ENCODE measurements at regions not wholly inside any gene's neighbourhood (a gene's known extent, or its start where the extent isn't known, plus 50 kb on each side); places are given as distances from the start of the nearest gene placed in this dataset.
"Not testable (repeated sequence)": the region's sequence is repeated elsewhere in the genome, so short reads cannot be mapped to it uniquely, and the experiment has no call there.

DNA sequence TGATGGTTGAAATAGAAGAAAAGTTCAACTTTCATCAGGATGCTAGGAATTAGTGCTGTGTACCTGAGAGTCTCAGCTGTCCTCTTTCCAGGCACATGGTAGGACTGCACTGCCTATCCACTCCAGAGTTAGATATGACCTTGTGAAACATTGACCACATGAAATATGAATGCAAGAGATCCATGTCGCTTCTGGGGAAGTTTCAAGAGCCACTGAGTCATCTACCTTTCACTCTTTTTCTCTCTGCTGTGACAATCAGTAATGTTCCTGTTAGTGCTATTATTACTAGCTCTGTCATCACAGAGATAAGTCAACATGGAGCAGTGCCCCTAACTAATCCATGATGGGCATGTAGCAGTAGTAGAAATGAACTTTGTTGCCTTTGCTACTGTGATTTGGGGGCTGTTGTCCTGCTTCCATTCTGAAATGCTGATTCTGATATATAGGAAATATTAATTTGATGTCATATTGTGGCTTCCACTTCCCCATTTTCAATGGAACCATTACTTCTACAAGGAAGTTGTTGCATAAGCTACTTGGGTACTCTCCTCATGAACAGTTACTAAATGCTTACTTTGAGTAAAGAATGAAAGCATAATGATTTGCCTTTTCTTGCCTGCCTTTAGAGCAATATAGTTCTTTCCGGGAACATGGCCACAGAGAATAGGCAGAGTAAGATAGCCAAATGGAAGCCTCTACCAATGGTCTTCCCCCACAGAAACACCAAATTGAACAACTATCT is 192.8 kb upstream of the ZNF521 start:
- ATAC-seq (ENCODE audit: low FRiP score) = no peak
- TF ChIP-seq, protein P1, sequence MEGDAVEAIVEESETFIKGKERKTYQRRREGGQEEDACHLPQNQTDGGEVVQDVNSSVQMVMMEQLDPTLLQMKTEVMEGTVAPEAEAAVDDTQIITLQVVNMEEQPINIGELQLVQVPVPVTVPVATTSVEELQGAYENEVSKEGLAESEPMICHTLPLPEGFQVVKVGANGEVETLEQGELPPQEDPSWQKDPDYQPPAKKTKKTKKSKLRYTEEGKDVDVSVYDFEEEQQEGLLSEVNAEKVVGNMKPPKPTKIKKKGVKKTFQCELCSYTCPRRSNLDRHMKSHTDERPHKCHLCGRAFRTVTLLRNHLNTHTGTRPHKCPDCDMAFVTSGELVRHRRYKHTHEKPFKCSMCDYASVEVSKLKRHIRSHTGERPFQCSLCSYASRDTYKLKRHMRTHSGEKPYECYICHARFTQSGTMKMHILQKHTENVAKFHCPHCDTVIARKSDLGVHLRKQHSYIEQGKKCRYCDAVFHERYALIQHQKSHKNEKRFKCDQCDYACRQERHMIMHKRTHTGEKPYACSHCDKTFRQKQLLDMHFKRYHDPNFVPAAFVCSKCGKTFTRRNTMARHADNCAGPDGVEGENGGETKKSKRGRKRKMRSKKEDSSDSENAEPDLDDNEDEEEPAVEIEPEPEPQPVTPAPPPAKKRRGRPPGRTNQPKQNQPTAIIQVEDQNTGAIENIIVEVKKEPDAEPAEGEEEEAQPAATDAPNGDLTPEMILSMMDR (IDR thresholded peaks at IDR 0.05) = no peak

DNA sequence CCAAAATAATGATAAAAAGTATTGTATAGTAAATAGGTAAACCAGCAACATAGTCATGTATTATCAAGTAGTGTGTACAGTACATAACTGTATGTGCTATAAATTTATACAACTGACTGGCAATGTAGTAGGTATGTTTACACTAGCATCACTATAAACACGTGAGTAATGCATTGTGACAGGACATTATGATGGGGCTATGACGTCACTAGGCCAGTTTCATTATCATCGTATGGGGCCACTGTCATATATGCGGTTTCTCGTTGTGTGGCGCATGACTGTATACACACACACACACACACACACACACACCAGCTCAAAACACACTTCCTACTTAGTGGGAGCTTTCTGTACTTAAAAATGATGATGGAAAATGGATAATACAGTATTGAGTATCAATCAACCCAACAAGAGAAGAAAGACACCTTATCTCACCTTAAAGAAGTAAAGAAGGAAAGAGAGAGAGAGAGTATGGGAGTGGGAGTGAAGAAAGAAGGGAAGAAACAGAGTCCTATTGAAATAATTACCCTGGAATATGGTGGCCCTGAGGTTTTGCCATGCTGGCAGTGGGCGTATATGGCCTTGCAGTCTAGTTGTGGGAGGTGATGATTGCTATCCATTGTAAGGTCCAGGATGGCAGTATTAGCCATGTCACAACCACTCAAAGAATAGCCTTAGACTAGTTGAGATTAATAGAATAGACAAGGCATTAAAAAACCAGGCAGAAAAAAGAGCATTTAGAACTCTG is 186.4 kb upstream of the ZNF521 start:
- TF ChIP-seq, protein P1 (IDR thresholded peaks at IDR 0.05) = no peak

More for the DNA sequence above, 192.8 kb upstream of the ZNF521 start:
- no peak for DNase-seq (ENCODE audit: low spot score)

DNA sequence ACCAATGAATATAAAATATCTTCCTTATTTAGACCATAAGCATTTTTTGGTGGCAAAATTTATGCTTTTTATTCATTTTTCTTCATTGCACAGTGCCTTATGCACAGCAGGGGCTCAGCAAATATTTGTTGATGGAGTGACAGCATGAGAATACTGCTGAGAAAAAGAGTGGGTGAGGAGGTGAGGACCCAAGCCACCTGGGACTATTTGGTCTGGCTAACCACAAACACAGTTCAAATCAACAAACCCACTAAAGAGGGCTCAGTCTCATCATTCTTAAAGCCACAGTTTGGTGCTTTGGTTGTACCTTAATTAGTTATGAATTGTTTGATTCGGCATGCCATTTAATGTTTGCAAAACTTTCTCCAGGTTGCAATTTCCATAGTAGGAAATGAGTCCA is 183.5 kb upstream of the ZNF521 start:
- TF ChIP-seq, protein P1 (IDR thresholded peaks at IDR 0.05) = no peak
- ATAC-seq (ENCODE audit: low FRiP score) (no peak), DNase-seq (ENCODE audit: low spot score) (no peak)

More for the DNA sequence above, 186.4 kb upstream of the ZNF521 start:
- ATAC-seq (ENCODE audit: low FRiP score) (no peak), DNase-seq (ENCODE audit: low spot score) (no peak)

DNA sequence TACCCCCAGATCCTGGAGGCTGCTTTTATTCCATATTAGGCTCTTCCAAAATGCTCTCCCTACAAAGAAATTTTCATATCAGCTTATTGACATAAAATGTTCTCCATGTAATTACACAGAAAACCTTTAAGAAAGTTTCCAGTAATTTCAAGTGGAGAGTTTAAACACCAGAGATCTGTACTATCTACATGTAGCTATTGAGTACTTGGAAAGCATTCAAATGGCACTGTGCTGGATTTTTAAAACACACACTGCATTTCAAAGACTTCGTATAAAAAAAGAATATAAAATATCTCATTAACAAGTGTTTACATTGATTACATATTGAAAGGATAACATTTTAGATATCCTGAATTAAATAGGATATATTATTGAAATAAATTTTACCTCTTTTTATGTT is 182.4 kb upstream of the ZNF521 start:
- DNase-seq (ENCODE audit: low spot score) (no peak), ATAC-seq (ENCODE audit: low FRiP score) (no peak)
- TF ChIP-seq, protein P1 (IDR thresholded peaks at IDR 0.05) = no peak

DNA sequence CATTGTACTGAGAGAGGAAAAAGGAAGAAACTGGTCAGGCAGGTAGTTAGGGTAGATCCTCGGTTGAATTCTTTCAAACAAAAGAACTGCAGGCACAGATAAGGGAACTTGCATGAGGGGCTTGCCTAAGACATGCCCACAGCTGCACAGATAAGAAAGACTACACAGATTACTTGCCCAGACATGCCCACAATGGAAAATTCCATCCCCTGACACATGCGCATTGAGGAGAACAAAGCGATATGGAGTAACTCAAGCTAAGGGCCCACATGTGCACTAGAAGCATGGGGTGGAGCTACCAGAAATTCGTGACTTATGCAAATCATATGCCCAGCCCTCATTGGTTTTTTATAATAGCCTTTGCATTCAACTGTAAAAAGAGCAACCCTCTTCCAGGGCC is 181.3 kb upstream of the ZNF521 start:
- TF ChIP-seq, protein P1 (IDR thresholded peaks at IDR 0.05) = no peak
- no peak for ATAC-seq (ENCODE audit: low FRiP score)

DNA sequence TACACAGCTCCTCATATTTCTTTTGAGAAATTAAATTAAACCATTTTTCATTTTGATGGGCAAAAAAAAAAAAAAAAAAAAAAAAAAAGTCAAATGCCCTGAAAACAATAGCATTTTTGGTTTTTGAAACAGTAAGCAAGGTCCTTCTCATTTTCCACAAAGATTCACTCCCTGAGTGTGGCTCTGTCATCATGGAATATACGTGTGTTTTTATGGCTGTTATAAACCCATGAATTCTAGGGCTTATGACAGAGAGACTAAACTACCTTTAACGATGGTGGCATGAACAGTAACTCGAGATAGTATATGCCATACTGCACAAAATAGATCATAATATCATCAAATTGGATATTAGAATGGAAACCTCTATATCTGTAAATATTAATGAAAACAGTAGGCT is 179.2 kb upstream of the ZNF521 start:
- TF ChIP-seq, protein P1 (IDR thresholded peaks at IDR 0.05) = no peak

More for the DNA sequence above, 181.3 kb upstream of the ZNF521 start:
- no peak for DNase-seq (ENCODE audit: low spot score)

DNA sequence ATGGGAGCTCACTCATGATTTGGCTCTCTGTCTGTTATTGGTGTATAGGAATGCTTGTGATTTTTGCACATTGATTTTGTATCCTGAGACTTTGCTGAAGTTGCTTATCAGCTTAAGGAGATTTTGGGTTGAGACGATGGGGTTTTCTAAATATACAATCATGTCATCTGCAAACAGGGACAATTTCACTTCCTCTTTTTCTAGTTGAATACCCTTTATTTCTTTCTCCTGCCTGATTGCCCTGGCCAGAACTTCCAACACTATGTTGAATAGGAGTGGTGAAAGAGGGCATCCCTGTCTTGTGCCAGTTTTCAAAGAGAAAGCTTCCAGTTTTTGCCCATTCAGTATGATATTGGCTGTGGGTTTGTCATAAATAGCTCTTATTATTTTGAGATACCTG is 173.8 kb upstream of the ZNF521 start:
- not testable (repeated sequence) for DNase-seq (ENCODE audit: low spot score); ATAC-seq (ENCODE audit: low FRiP score)

More for the DNA sequence above, 179.2 kb upstream of the ZNF521 start:
- DNase-seq (ENCODE audit: low spot score) (no peak), ATAC-seq (ENCODE audit: low FRiP score) (no peak)

Measured in omental fat pad (tissue), 3 donors.